Right lung (tissue), 2 donors: ENCODE measurements at regions not wholly inside any gene's neighbourhood (a gene's known extent, or its start where the extent isn't known, plus 50 kb on each side); places are given as distances from the start of the nearest gene placed in this dataset.
"Not testable (repeated sequence)": the region's sequence is repeated elsewhere in the genome, so short reads cannot be mapped to it uniquely, and the experiment has no call there.

Experiments
- DNase-seq, 2 donors: peaks; one replicate each; pipeline ENCODE4 v3.0.0-alpha.2; 2013

- DNase-seq = no peak
These were observed 288.5 kb downstream of the C16orf95 start for GRCh38 chr16:87028481-87029320.

- no peak for DNase-seq
These were observed 284.6 kb downstream of the C16orf95 start for GRCh38 chr16:87032554-87032953.

GRCh38 chr16:87033021-87033471 is 284.1 kb downstream of the C16orf95 start:
- no peak for DNase-seq

GRCh38 chr16:87033541-87034300 is 283.5 kb downstream of the C16orf95 start:
- no peak for DNase-seq

- no peak for DNase-seq
These were observed 282.9 kb downstream of the C16orf95 start for GRCh38 chr16:87034317-87034716.

- no peak for DNase-seq
These were observed 282.1 kb downstream of the C16orf95 start for GRCh38 chr16:87035053-87035452.

- DNase-seq = no peak
These were observed 280.2 kb downstream of the C16orf95 start for GRCh38 chr16:87037012-87037411.

- not testable (repeated sequence) for DNase-seq
These were observed 278.7 kb downstream of the C16orf95 start for GRCh38 chr16:87038528-87038927.

- DNase-seq = no peak
These were observed 276.7 kb downstream of the C16orf95 start for GRCh38 chr16:87040169-87041117.

- DNase-seq = no peak
These were observed 275.9 kb downstream of the C16orf95 start for GRCh38 chr16:87041286-87041685.

GRCh38 chr16:87042551-87043230 is 274.5 kb downstream of the C16orf95 start:
- no peak for DNase-seq

GRCh38 chr16:87043231-87044031 is 273.8 kb downstream of the C16orf95 start:
- DNase-seq = no peak

- no peak for DNase-seq
These were observed 273.2 kb downstream of the C16orf95 start for GRCh38 chr16:87044032-87044382.

- DNase-seq = no peak
These were observed 272.4 kb downstream of the C16orf95 start for GRCh38 chr16:87044829-87045228.

- DNase-seq = no peak
These were observed 271.6 kb downstream of the C16orf95 start for GRCh38 chr16:87045466-87046216.

- DNase-seq = no peak
These were observed 271.0 kb downstream of the C16orf95 start for GRCh38 chr16:87046235-87046634.

GRCh38 chr16:87047221-87048037 is 269.8 kb downstream of the C16orf95 start:
- no peak for DNase-seq

GRCh38 chr16:87048038-87048729 is 269.0 kb downstream of the C16orf95 start:
- DNase-seq = no peak
